Left colon (tissue), 2 donors: ENCODE measurements at regions not wholly inside any gene's neighbourhood (a gene's known extent, or its start where the extent isn't known, plus 50 kb on each side); places are given as distances from the start of the nearest gene placed in this dataset.
"Not testable (repeated sequence)": the region's sequence is repeated elsewhere in the genome, so short reads cannot be mapped to it uniquely, and the experiment has no call there.

ENCODE experiments used
- ATAC-seq: fragments of 200-7000 bp; cut with Tn5 transposase; one replicate; pipeline ENCODE4 v1.9.1; 2020; ENCODE audit warnings: mild to moderate bottlenecking, moderate library complexity
- DNase-seq, 2 donors: peaks; one replicate each; pipeline ENCODE4 v3.0.0-alpha.2; 2020
- intact Hi-C, 2 donors: fragments of 100-400 bp; cut with DNase I in 1 of 2; cut with micrococcal nuclease in 1 of 2; formaldehyde crosslinking; loops; one replicate each; pipeline versions ENCODE4 v1.11.2 to v1.14.0; 2022; cut with DNase I, micrococcal nuclease
- donor health status: DM: no; HTN: no; CAD: no.
- donor health status: DM: yes; HTN: yes; CAD: no.

DNA sequence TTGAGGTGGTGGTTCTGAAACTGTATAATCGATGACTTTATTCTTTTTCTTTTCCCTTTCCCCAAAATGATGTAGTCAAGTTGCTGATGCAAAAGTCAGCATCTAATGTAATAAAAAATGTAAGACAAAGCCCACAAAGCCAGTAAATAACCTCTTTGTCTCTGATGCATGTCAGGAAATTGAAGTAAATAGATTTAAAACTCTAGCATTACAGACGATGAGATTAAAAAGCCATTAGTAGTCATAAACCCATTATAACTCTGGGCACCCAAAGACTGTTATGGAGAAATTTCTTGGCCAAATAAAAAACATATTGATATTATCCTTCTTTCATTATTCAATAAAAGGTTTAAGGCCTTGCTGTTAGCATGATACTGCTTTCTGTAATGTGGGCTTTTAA lies 548.7 kb downstream of the TUSC1 start:
- DNase-seq (no peak), ATAC-seq (no peak)
- intact Hi-C loops: no loop called here

- no peak for ATAC-seq
- intact Hi-C loops: no loop called here
- no peak for DNase-seq
These were observed 556.4 kb downstream of the TUSC1 start for GRCh38 chr9:25121811-25122210.

GRCh38 chr9:25119041-25119440 lies 559.2 kb downstream of the TUSC1 start:
- ATAC-seq (no peak), DNase-seq (no peak)

DNA sequence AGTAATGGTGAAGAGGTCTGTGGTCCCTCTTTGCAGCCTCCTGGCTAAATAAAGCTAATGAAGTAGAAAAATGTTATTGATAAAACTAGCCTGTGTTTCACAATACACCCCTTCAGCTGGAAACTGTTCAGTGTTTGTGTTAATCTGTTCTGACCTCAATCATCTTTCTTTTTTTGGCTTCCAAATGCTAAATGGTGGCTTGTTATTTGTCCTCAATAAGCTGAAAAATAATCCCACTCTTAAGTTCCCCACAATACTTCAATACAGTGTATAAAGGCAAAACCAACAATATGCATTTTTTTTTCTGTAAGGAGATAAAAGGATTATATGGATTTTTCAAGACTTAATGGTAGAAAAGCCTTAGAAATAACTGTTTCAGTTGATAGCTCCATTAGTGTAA lies 560.5 kb downstream of the TUSC1 start:
- ATAC-seq (no peak), DNase-seq (no peak)
- intact Hi-C loops: no loop called here

More at GRCh38 chr9:25119041-25119440, 559.2 kb downstream of the TUSC1 start:
- intact Hi-C loops: no loop called here

GRCh38 chr9:25102204-25102603 lies 556.5 kb upstream of the IZUMO3 start:
- DNase-seq, intact Hi-C loops, ATAC-seq: not testable (repeated sequence)

- intact Hi-C loops: no loop called here
- no peak for DNase-seq
These were observed 548.8 kb upstream of the IZUMO3 start for GRCh38 chr9:25094518-25094917.

DNA sequence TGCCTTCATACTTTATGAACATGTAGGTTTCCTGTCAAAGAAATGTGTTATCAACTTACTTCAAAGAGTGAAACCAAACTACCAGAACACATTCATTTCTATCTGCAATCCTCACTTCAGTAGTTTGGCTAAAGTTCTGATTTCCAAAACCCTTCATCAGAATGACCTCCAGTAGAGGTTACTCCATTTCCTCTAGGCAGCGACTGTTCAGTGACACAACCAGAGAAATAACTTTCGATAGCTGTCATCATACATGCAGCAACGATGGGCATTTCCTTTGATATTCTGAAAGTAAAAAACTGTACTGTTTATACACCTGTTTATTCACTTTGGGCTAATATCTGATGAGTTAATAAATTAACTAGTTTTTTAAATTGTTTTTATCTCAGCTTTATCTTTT lies 532.5 kb upstream of the IZUMO3 start:
- DNase-seq (no peak), ATAC-seq (no peak)
- intact Hi-C loops: no loop called here

More at GRCh38 chr9:25094518-25094917, 548.8 kb upstream of the IZUMO3 start:
- no peak for ATAC-seq

DNA sequence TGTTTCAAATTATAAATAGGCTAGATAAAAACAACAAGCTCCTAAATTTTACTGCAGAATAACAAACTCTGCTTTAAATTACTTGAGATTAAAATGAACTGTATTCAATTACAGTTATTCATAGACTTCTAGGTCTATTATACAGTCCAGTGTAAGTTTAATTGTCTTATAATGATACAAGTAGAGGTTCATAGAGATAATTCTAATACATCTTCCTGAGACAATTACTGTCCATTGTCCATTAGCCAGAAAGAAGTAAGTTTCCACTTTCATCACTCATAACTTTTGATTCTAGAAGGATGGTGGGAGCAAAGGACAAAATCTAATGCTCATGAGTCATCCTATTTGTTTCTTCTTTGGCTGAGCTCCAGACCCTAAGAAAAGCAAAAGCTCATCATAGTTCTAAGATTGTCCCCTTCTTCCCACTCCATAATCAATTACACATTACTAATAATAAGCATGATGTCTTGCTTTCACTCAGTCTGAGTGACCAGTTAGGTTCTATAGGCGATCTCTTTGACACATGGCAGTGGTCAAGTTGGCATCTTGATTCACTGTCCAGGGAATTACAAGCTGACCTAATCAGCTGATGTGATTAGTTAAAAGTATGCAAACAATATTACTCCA lies 502.5 kb upstream of the IZUMO3 start:
- intact Hi-C loops: no loop called here
- DNase-seq: no peak
- no peak for ATAC-seq

DNA sequence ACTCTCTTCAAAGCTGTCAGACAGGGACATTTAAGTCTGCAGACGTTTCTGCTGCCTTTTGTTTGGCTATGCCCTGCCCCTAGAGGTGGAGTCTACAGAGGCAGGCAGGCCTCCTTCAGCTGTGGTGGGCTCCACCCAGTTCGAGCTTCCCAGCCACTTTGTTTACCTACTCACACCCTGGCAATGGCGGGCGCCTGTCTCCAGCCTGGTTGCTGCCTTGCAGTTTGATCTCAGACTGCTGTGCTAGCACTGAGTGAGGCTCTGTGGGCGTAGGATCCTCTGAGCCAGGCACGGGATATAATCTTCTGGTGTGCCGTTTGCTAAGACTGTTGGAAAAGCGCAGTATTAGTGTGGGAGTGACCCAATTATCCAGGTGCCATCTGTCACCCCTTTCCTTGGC lies 499.8 kb upstream of the IZUMO3 start:
- ATAC-seq, intact Hi-C loops, DNase-seq: not testable (repeated sequence)

- intact Hi-C loops: no loop called here
- no peak for DNase-seq
- ATAC-seq: no peak
These were observed 484.0 kb upstream of the IZUMO3 start for GRCh38 chr9:25029743-25030142.

DNA sequence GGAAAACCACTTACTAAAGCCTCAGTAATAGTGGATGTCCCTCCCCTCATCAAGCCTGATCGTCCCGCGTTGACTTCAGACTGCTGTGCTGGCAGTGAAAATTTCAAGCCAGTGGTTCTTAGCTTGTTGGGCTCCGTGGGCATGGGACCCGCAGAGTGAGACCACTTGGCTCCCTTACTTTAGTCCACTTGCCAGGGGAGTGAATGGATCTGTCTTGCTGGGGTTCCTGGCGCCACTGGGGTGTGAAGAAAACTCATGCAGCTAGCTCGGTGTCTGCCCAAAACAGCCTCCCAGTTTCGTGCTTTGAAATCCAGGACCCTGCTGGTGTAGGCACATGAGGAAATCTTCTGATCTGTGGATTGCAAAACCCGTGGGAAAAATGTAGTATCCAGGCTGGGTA lies 480.0 kb upstream of the IZUMO3 start:
- DNase-seq (no peak), ATAC-seq (no peak)
- intact Hi-C loops: no loop called here

- intact Hi-C loops: no loop called here
- DNase-seq (no peak), ATAC-seq (no peak)
These were observed 479.5 kb upstream of the IZUMO3 start for GRCh38 chr9:25025156-25025555.

- ATAC-seq: no peak
- no peak for DNase-seq
- intact Hi-C loops: loop anchor here in 1 of 2 donors (10.0 kb wide), 1 partner anchor 1153 kb away; no protein-coding TSS in a partner anchor
These were observed 472.1 kb upstream of the IZUMO3 start for GRCh38 chr9:25017779-25018178.

DNA sequence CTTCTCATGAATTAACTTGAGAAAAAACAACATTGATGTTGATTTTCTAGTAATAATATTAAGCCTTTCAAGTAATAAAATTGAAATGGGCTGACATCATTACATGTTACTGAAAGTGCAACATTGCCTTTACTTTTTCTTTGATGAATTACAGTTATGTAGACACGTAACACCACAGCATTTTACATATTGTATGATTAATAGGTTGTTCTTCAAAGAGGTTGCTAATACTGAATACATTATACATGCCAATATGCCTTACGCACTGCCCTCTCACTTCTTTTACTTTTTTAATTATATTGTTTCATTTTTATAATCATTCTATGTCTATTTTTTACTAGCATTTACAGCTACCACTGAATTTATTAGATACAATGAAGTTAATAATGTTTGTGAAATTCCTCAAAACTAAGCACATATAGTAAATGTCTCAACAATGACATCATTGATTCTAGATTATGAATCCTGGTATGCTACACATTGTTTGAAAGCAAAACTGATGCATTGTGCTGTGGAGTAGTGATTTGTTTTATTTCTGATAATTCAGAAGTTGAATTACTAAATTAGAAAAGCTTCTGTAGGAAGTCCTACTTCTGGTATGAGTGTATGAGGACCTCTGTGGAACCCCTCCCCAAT lies 464.4 kb upstream of the IZUMO3 start:
- intact Hi-C loops: loop anchor here in 1 of 2 donors (10.0 kb wide), 1 partner anchor 1145 kb away; no protein-coding TSS in a partner anchor
- ATAC-seq: no peak
- no peak for DNase-seq

DNA sequence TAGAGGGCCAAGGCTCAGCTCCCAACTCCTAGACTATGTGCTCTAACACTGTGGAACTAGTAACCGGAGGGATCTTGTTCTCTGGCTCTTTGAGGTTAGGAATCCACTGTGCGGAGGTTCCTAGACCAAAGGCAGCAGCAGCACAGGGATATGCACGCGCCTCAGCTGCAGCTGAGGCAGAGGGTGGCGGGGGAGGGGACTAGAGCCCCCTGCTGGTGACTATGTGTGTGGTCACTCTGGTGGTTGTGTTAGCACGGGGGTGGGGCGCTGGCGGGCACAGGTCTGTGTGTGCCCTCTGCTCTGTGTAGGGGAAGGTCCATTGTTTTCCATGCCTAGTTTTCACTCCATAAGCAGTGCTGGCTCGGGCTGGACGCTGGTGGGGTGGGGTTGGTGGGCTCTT lies 458.0 kb upstream of the IZUMO3 start:
- ATAC-seq: no peak
- no peak for DNase-seq
- intact Hi-C loops: no loop called here

DNA sequence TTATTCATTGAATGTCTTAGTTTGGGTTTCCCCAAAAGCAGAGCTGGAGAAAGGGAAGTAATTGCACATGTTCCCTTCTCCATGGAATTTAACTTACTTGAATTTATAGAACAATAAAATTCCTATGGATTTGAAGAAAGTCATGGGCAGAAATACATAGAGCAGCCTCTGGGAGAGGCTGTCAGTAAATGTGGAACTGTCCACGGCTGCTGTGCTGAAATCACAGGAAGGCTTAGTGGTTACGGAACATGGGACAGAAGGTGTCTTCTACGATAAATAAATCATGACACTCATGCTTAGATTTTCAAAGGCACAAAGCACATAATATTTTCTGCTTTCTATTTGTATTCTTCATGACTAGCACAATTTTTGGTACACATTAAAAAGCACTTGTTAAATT lies 440.6 kb upstream of the IZUMO3 start:
- ATAC-seq (no peak), DNase-seq (no peak)
- intact Hi-C loops: no loop called here

DNA sequence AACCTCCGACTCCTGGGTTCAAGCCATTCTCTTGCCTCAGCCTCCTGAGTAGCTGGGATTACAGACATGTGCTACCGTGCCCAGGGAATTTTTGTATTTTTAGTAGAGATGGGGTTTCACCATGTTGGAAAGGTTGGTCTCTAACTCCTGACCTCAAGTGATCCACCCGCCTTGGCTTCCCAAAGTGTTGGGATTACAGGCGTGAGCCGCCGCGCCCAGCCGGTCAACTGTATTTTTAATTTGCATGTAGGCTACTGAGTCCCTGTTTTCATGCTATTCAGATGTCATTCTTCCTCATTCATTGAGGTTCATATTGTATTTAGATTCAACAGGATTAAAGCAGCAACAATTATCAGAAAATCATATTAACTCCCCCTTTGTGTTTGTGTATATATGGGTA lies 425.1 kb upstream of the IZUMO3 start:
- intact Hi-C loops, ATAC-seq, DNase-seq: not testable (repeated sequence)

DNA sequence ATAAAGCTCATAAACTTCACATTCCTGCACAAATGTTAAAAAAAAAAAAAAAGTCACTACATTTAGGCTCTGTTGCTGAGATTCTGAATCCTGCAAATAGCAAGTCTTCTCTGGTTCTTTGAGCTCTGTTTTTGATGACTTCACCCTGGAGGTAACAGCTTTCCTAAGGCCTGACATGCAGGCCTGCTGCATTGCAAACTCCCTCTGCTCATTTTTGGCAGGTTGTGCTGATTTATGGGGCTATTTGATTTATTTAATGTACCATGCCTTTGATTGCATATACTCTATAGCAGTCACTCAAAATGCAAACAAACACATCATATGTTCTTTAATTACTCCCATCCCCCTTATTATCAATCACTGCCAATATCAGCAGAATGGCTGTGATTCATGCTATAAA lies 416.1 kb upstream of the IZUMO3 start:
- intact Hi-C loops: no loop called here
- ATAC-seq (no peak), DNase-seq (no peak)

- ATAC-seq: no peak
- intact Hi-C loops: no loop called here
- no peak for DNase-seq
These were observed 407.4 kb upstream of the IZUMO3 start for GRCh38 chr9:24953070-24953469.

- DNase-seq (no peak), ATAC-seq (no peak)
- intact Hi-C loops: no loop called here
These were observed 393.6 kb upstream of the IZUMO3 start for GRCh38 chr9:24939109-24939850.
